ENCODE measurements at regions not wholly inside any gene's neighbourhood (a gene's known extent, or its start where the extent isn't known, plus 50 kb on each side); places are given as distances from the start of the nearest gene placed in this dataset.
"Not testable (repeated sequence)": the region's sequence is repeated elsewhere in the genome, so short reads cannot be mapped to it uniquely, and the experiment has no call there.

GRCh38 chrX:82528525-82528924 lies 979.6 kb upstream of the POU3F4 start:
- CTCF ChIA-PET: no interaction called here
- no peak for DNase-seq

GRCh38 chrX:82534086-82534597 lies 973.9 kb upstream of the POU3F4 start:
- no peak for DNase-seq
- Mint-ChIP-seq H3K4me3 (no peak overlapping the region), H3K9me3 (ENCODE audit: low read depth) (no peaks in the 10 kb centered on the region), H3K4me1 (no peaks in the 10 kb centered on the region), H3K27me3 (no peaks in the 10 kb centered on the region), H3K36me3 (no peaks in the 10 kb centered on the region), H3K27ac (no peak overlapping the region)
- CTCF ChIA-PET: no interaction called here
- no peak for ATAC-seq

More at GRCh38 chrX:82528525-82528924, 979.6 kb upstream of the POU3F4 start:
- no peaks in the 10 kb centered on the region for H3K36me3 Mint-ChIP-seq
- H3K4me3 Mint-ChIP-seq: no peak overlapping the region
- H3K27ac Mint-ChIP-seq: no peak overlapping the region
- no peak for ATAC-seq
- H3K27me3 Mint-ChIP-seq: no peaks in the 10 kb centered on the region
- no peaks in the 10 kb centered on the region for H3K4me1 Mint-ChIP-seq
- H3K9me3 Mint-ChIP-seq (ENCODE audit: low read depth): no peaks in the 10 kb centered on the region

- ATAC-seq: not testable (repeated sequence)
Measured at GRCh38 chrX:82537205-82537604, 970.9 kb upstream of the POU3F4 start.

GRCh38 chrX:82541822-82542221 lies 966.3 kb upstream of the POU3F4 start:
- CTCF ChIA-PET: no interaction called here
- ATAC-seq (no peak), DNase-seq (no peak)
- no peak overlapping the region for H3K4me3 Mint-ChIP-seq
- H3K27me3 Mint-ChIP-seq: no peaks in the 10 kb centered on the region
- H3K36me3 Mint-ChIP-seq: no peaks in the 10 kb centered on the region
- H3K4me1 Mint-ChIP-seq: no peaks in the 10 kb centered on the region
- no peaks in the 10 kb centered on the region for H3K9me3 Mint-ChIP-seq (ENCODE audit: low read depth)
- H3K27ac Mint-ChIP-seq: no peak overlapping the region

More at GRCh38 chrX:82537205-82537604, 970.9 kb upstream of the POU3F4 start:
- CTCF ChIA-PET; DNase-seq; H3K4me3 Mint-ChIP-seq; H3K27me3 Mint-ChIP-seq; H3K27ac Mint-ChIP-seq; H3K4me1 Mint-ChIP-seq; H3K36me3 Mint-ChIP-seq; H3K9me3 Mint-ChIP-seq (ENCODE audit: low read depth): not testable (repeated sequence)

GRCh38 chrX:82552201-82552600 lies 955.9 kb upstream of the POU3F4 start:
- H3K4me3 Mint-ChIP-seq; H3K4me1 Mint-ChIP-seq; H3K27ac Mint-ChIP-seq; ATAC-seq; H3K36me3 Mint-ChIP-seq; DNase-seq; H3K27me3 Mint-ChIP-seq; H3K9me3 Mint-ChIP-seq (ENCODE audit: low read depth); CTCF ChIA-PET: not testable (repeated sequence)

GRCh38 chrX:82556588-82556987 lies 951.5 kb upstream of the POU3F4 start:
- Mint-ChIP-seq H3K9me3 (ENCODE audit: low read depth) (no peaks in the 10 kb centered on the region), H3K4me3 (no peak overlapping the region), H3K27ac (no peak overlapping the region), H3K36me3 (no peaks in the 10 kb centered on the region), H3K4me1 (no peaks in the 10 kb centered on the region), H3K27me3 (no peaks in the 10 kb centered on the region)
- ATAC-seq (no peak), DNase-seq (no peak)
- CTCF ChIA-PET: no interaction called here

GRCh38 chrX:82585868-82586267 lies 922.2 kb upstream of the POU3F4 start:
- DNase-seq: no peak
- CTCF ChIA-PET: no interaction called here
- Mint-ChIP-seq H3K27ac (no peak overlapping the region), H3K9me3 (ENCODE audit: low read depth) (no peaks in the 10 kb centered on the region), H3K36me3 (no peaks in the 10 kb centered on the region), H3K4me3 (no peak overlapping the region), H3K27me3 (no peaks in the 10 kb centered on the region), H3K4me1 (no peaks in the 10 kb centered on the region)
- no peak for ATAC-seq

- H3K36me3 Mint-ChIP-seq: no peaks in the 10 kb centered on the region
- H3K9me3 Mint-ChIP-seq (ENCODE audit: low read depth): no peaks in the 10 kb centered on the region
- no peaks in the 10 kb centered on the region for H3K27me3 Mint-ChIP-seq
- DNase-seq (no peak), ATAC-seq (no peak)
- CTCF ChIA-PET: no interaction called here
- H3K27ac Mint-ChIP-seq: no peak overlapping the region
- no peak overlapping the region for H3K4me3 Mint-ChIP-seq
- no peaks in the 10 kb centered on the region for H3K4me1 Mint-ChIP-seq
Measured at GRCh38 chrX:82589410-82589809, 918.7 kb upstream of the POU3F4 start.

- H3K9me3 Mint-ChIP-seq (ENCODE audit: low read depth): no peaks in the 10 kb centered on the region
Measured at GRCh38 chrX:82591421-82591820, 916.7 kb upstream of the POU3F4 start.

GRCh38 chrX:82626978-82627377 lies 881.1 kb upstream of the POU3F4 start:
- CTCF ChIA-PET: no interaction called here
- Mint-ChIP-seq H3K27me3 (no peaks in the 10 kb centered on the region), H3K4me3 (no peak overlapping the region), H3K36me3 (no peaks in the 10 kb centered on the region), H3K4me1 (no peaks in the 10 kb centered on the region), H3K9me3 (ENCODE audit: low read depth) (no peaks in the 10 kb centered on the region), H3K27ac (no peak overlapping the region)
- no peak for DNase-seq
- ATAC-seq: no peak

More at GRCh38 chrX:82591421-82591820, 916.7 kb upstream of the POU3F4 start:
- Mint-ChIP-seq H3K27me3 (no peaks in the 10 kb centered on the region), H3K36me3 (no peaks in the 10 kb centered on the region), H3K4me3 (no peak overlapping the region), H3K27ac (no peak overlapping the region), H3K4me1 (no peaks in the 10 kb centered on the region)
- no peak for ATAC-seq
- CTCF ChIA-PET: no interaction called here
- no peak for DNase-seq

- no peak overlapping the region for H3K27ac Mint-ChIP-seq
- CTCF ChIA-PET: no interaction called here
- H3K27me3 Mint-ChIP-seq: no peaks in the 10 kb centered on the region
- no peaks in the 10 kb centered on the region for H3K36me3 Mint-ChIP-seq
- DNase-seq: no peak
- no peak for ATAC-seq
- H3K4me3 Mint-ChIP-seq: no peak overlapping the region
- no peaks in the 10 kb centered on the region for H3K4me1 Mint-ChIP-seq
- no peaks in the 10 kb centered on the region for H3K9me3 Mint-ChIP-seq (ENCODE audit: low read depth)
Measured at GRCh38 chrX:82627568-82627967, 880.5 kb upstream of the POU3F4 start.

GRCh38 chrX:82648062-82648461 lies 860.0 kb upstream of the POU3F4 start:
- Mint-ChIP-seq H3K4me3 (no peak overlapping the region), H3K36me3 (no peaks in the 10 kb centered on the region), H3K9me3 (ENCODE audit: low read depth) (no peaks in the 10 kb centered on the region), H3K4me1 (no peaks in the 10 kb centered on the region), H3K27ac (no peak overlapping the region), H3K27me3 (no peaks in the 10 kb centered on the region)
- CTCF ChIA-PET: no interaction called here
- ATAC-seq (no peak), DNase-seq (no peak)

GRCh38 chrX:82649645-82650044 lies 858.4 kb upstream of the POU3F4 start:
- Mint-ChIP-seq H3K27ac (no peak overlapping the region), H3K4me1 (no peaks in the 10 kb centered on the region), H3K4me3 (no peak overlapping the region), H3K9me3 (ENCODE audit: low read depth) (no peaks in the 10 kb centered on the region), H3K36me3 (no peaks in the 10 kb centered on the region), H3K27me3 (no peaks in the 10 kb centered on the region)
- CTCF ChIA-PET: no interaction called here
- ATAC-seq: no peak
- DNase-seq: no peak

- Mint-ChIP-seq H3K27ac (no peak overlapping the region), H3K9me3 (ENCODE audit: low read depth) (peaks cover 3% of the 10 kb centered on the region), H3K4me3 (no peak overlapping the region), H3K27me3 (no peaks in the 10 kb centered on the region), H3K36me3 (no peaks in the 10 kb centered on the region), H3K4me1 (no peaks in the 10 kb centered on the region)
- ATAC-seq (no peak), DNase-seq (no peak)
- CTCF ChIA-PET: no interaction called here
Measured at GRCh38 chrX:82658492-82658891, 849.6 kb upstream of the POU3F4 start.

GRCh38 chrX:82666355-82666754 lies 841.7 kb upstream of the POU3F4 start:
- Mint-ChIP-seq H3K36me3 (no peaks in the 10 kb centered on the region), H3K9me3 (ENCODE audit: low read depth) (peaks cover 3% of the 10 kb centered on the region), H3K27ac (no peak overlapping the region), H3K4me3 (no peak overlapping the region), H3K4me1 (no peaks in the 10 kb centered on the region), H3K27me3 (no peaks in the 10 kb centered on the region)
- ATAC-seq (no peak), DNase-seq (no peak)
- CTCF ChIA-PET: no interaction called here

Data from activated CD8-positive, alpha-beta memory T cell treated with anti-CD3 and anti-CD28 coated beads, Interleukin-2, amount 10 ng/mL, durations not matched to agents 7 days and 5 days (primary cell).